ENCODE measurements at regions not wholly inside any gene's neighbourhood (a gene's known extent, or its start where the extent isn't known, plus 50 kb on each side); places are given as distances from the start of the nearest gene placed in this dataset.

- Histone ChIP-seq H3K27ac (ENCODE audit: low read depth in 2 of 2, low read length in 2 of 2) (no peak overlapping the region), H3K36me3 (ENCODE audit: control insufficient read depth in 2 of 2, insufficient read depth in 2 of 2, low read length in 2 of 2) (no peaks in the 10 kb centered on the region), H3K4me3 (ENCODE audit: low read length in 2 of 2) (no peak overlapping the region), H3K9ac (ENCODE audit: low read depth in 1 of 2, low read length in 2 of 2) (no peak overlapping the region), H3K27me3 (ENCODE audit: control insufficient read depth in 2 of 2, insufficient read depth in 2 of 2, low read length in 2 of 2) (no peaks in the 10 kb centered on the region), H3K4me1 (ENCODE audit: control insufficient read depth in 2 of 2, insufficient read depth in 2 of 2, low read length in 2 of 2) (no peaks in the 10 kb centered on the region), H3K9me3 (ENCODE audit: control insufficient read depth in 2 of 2, low read length in 2 of 2) (no peaks in the 10 kb centered on the region)
Observed at GRCh38 chr9:111250875-111251842, 78.9 kb downstream of the OR2K2 start.

GRCh38 chr9:111237447-111237846 lies 92.6 kb downstream of the OR2K2 start:
- Histone ChIP-seq H3K9me3 (ENCODE audit: control insufficient read depth in 2 of 2, low read length in 2 of 2) (no peaks in the 10 kb centered on the region), H3K36me3 (ENCODE audit: control insufficient read depth in 2 of 2, insufficient read depth in 2 of 2, low read length in 2 of 2) (no peaks in the 10 kb centered on the region), H3K4me3 (ENCODE audit: low read length in 2 of 2) (no peak overlapping the region), H3K9ac (ENCODE audit: low read depth in 1 of 2, low read length in 2 of 2) (no peak overlapping the region), H3K27me3 (ENCODE audit: control insufficient read depth in 2 of 2, insufficient read depth in 2 of 2, low read length in 2 of 2) (no peaks in the 10 kb centered on the region), H3K4me1 (ENCODE audit: control insufficient read depth in 2 of 2, insufficient read depth in 2 of 2, low read length in 2 of 2) (no peaks in the 10 kb centered on the region), H3K27ac (ENCODE audit: low read depth in 2 of 2, low read length in 2 of 2) (no peak overlapping the region)

GRCh38 chr9:111236332-111236731 lies 93.7 kb downstream of the OR2K2 start:
- no peaks in the 10 kb centered on the region for H3K4me1 ChIP-seq (ENCODE audit: control insufficient read depth in 2 of 2, insufficient read depth in 2 of 2, low read length in 2 of 2)
- H3K27me3 ChIP-seq (ENCODE audit: control insufficient read depth in 2 of 2, insufficient read depth in 2 of 2, low read length in 2 of 2) = no peaks in the 10 kb centered on the region
- H3K9me3 ChIP-seq (ENCODE audit: control insufficient read depth in 2 of 2, low read length in 2 of 2) = no peaks in the 10 kb centered on the region
- no peaks in the 10 kb centered on the region for H3K36me3 ChIP-seq (ENCODE audit: control insufficient read depth in 2 of 2, insufficient read depth in 2 of 2, low read length in 2 of 2)
- H3K4me3 ChIP-seq (ENCODE audit: low read length in 2 of 2) = no peak overlapping the region
- no peak overlapping the region for H3K9ac ChIP-seq (ENCODE audit: low read depth in 1 of 2, low read length in 2 of 2)
- no peak overlapping the region for H3K27ac ChIP-seq (ENCODE audit: low read depth in 2 of 2, low read length in 2 of 2)

GRCh38 chr9:111233963-111234362 lies 96.1 kb downstream of the OR2K2 start:
- H3K36me3 ChIP-seq (ENCODE audit: control insufficient read depth in 2 of 2, insufficient read depth in 2 of 2, low read length in 2 of 2) = no peaks in the 10 kb centered on the region
- H3K4me1 ChIP-seq (ENCODE audit: control insufficient read depth in 2 of 2, insufficient read depth in 2 of 2, low read length in 2 of 2) = no peaks in the 10 kb centered on the region

GRCh38 chr9:111232997-111233790 lies 96.8 kb downstream of the OR2K2 start:
- Histone ChIP-seq H3K36me3 (ENCODE audit: control insufficient read depth in 2 of 2, insufficient read depth in 2 of 2, low read length in 2 of 2) (no peaks in the 10 kb centered on the region), H3K9me3 (ENCODE audit: control insufficient read depth in 2 of 2, low read length in 2 of 2) (no peaks in the 10 kb centered on the region), H3K4me1 (ENCODE audit: control insufficient read depth in 2 of 2, insufficient read depth in 2 of 2, low read length in 2 of 2) (no peaks in the 10 kb centered on the region), H3K27me3 (ENCODE audit: control insufficient read depth in 2 of 2, insufficient read depth in 2 of 2, low read length in 2 of 2) (no peaks in the 10 kb centered on the region), H3K27ac (ENCODE audit: low read depth in 2 of 2, low read length in 2 of 2) (no peak overlapping the region), H3K9ac (ENCODE audit: low read depth in 1 of 2, low read length in 2 of 2) (no peak overlapping the region), H3K4me3 (ENCODE audit: low read length in 2 of 2) (no peak overlapping the region)

More at GRCh38 chr9:111233963-111234362, 96.1 kb downstream of the OR2K2 start:
- Histone ChIP-seq H3K4me3 (ENCODE audit: low read length in 2 of 2) (no peak overlapping the region), H3K27me3 (ENCODE audit: control insufficient read depth in 2 of 2, insufficient read depth in 2 of 2, low read length in 2 of 2) (no peaks in the 10 kb centered on the region), H3K9ac (ENCODE audit: low read depth in 1 of 2, low read length in 2 of 2) (no peak overlapping the region), H3K27ac (ENCODE audit: low read depth in 2 of 2, low read length in 2 of 2) (no peak overlapping the region), H3K9me3 (ENCODE audit: control insufficient read depth in 2 of 2, low read length in 2 of 2) (no peaks in the 10 kb centered on the region)

GRCh38 chr9:111231801-111232580 lies 98.0 kb downstream of the OR2K2 start:
- Histone ChIP-seq H3K4me1 (ENCODE audit: control insufficient read depth in 2 of 2, insufficient read depth in 2 of 2, low read length in 2 of 2) (no peaks in the 10 kb centered on the region), H3K36me3 (ENCODE audit: control insufficient read depth in 2 of 2, insufficient read depth in 2 of 2, low read length in 2 of 2) (no peaks in the 10 kb centered on the region), H3K27me3 (ENCODE audit: control insufficient read depth in 2 of 2, insufficient read depth in 2 of 2, low read length in 2 of 2) (no peaks in the 10 kb centered on the region), H3K4me3 (ENCODE audit: low read length in 2 of 2) (no peak overlapping the region), H3K9me3 (ENCODE audit: control insufficient read depth in 2 of 2, low read length in 2 of 2) (no peaks in the 10 kb centered on the region), H3K9ac (ENCODE audit: low read depth in 1 of 2, low read length in 2 of 2) (no peak overlapping the region), H3K27ac (ENCODE audit: low read depth in 2 of 2, low read length in 2 of 2) (no peak overlapping the region)

- no peak overlapping the region for H3K4me3 ChIP-seq (ENCODE audit: low read length in 2 of 2)
- H3K27me3 ChIP-seq (ENCODE audit: control insufficient read depth in 2 of 2, insufficient read depth in 2 of 2, low read length in 2 of 2) = no peaks in the 10 kb centered on the region
- no peaks in the 10 kb centered on the region for H3K4me1 ChIP-seq (ENCODE audit: control insufficient read depth in 2 of 2, insufficient read depth in 2 of 2, low read length in 2 of 2)
- H3K27ac ChIP-seq (ENCODE audit: low read depth in 2 of 2, low read length in 2 of 2) = no peak overlapping the region
- no peaks in the 10 kb centered on the region for H3K36me3 ChIP-seq (ENCODE audit: control insufficient read depth in 2 of 2, insufficient read depth in 2 of 2, low read length in 2 of 2)
- no peaks in the 10 kb centered on the region for H3K9me3 ChIP-seq (ENCODE audit: control insufficient read depth in 2 of 2, low read length in 2 of 2)
- H3K9ac ChIP-seq (ENCODE audit: low read depth in 1 of 2, low read length in 2 of 2) = no peak overlapping the region
Observed at GRCh38 chr9:111222757-111223156, 107.3 kb downstream of the OR2K2 start.

- H3K27me3 ChIP-seq (ENCODE audit: control insufficient read depth in 2 of 2, insufficient read depth in 2 of 2, low read length in 2 of 2) = no peaks in the 10 kb centered on the region
- H3K4me1 ChIP-seq (ENCODE audit: control insufficient read depth in 2 of 2, insufficient read depth in 2 of 2, low read length in 2 of 2) = no peaks in the 10 kb centered on the region
Observed at GRCh38 chr9:111212874-111213273, 117.2 kb downstream of the OR2K2 start.

GRCh38 chr9:111198936-111199335 lies 131.1 kb downstream of the OR2K2 start:
- H3K27ac ChIP-seq (ENCODE audit: low read depth in 2 of 2, low read length in 2 of 2) = no peak overlapping the region
- no peaks in the 10 kb centered on the region for H3K27me3 ChIP-seq (ENCODE audit: control insufficient read depth in 2 of 2, insufficient read depth in 2 of 2, low read length in 2 of 2)
- no peak overlapping the region for H3K9ac ChIP-seq (ENCODE audit: low read depth in 1 of 2, low read length in 2 of 2)
- H3K9me3 ChIP-seq (ENCODE audit: control insufficient read depth in 2 of 2, low read length in 2 of 2) = no peaks in the 10 kb centered on the region
- H3K4me3 ChIP-seq (ENCODE audit: low read length in 2 of 2) = no peak overlapping the region
- H3K36me3 ChIP-seq (ENCODE audit: control insufficient read depth in 2 of 2, insufficient read depth in 2 of 2, low read length in 2 of 2) = no peaks in the 10 kb centered on the region
- H3K4me1 ChIP-seq (ENCODE audit: control insufficient read depth in 2 of 2, insufficient read depth in 2 of 2, low read length in 2 of 2) = no peaks in the 10 kb centered on the region

More at GRCh38 chr9:111212874-111213273, 117.2 kb downstream of the OR2K2 start:
- peaks cover 0 to 7% of the 10 kb centered on the region in 2 donors for H3K9me3 ChIP-seq (ENCODE audit: control insufficient read depth in 2 of 2, low read length in 2 of 2)
- H3K4me3 ChIP-seq (ENCODE audit: low read length in 2 of 2) = no peak overlapping the region
- no peak overlapping the region for H3K9ac ChIP-seq (ENCODE audit: low read depth in 1 of 2, low read length in 2 of 2)
- no peak overlapping the region for H3K27ac ChIP-seq (ENCODE audit: low read depth in 2 of 2, low read length in 2 of 2)
- no peaks in the 10 kb centered on the region for H3K36me3 ChIP-seq (ENCODE audit: control insufficient read depth in 2 of 2, insufficient read depth in 2 of 2, low read length in 2 of 2)

Data from mucosa of rectum (tissue), 2 donors.